ENCODE measurements at regions not wholly inside any gene's neighbourhood (a gene's known extent, or its start where the extent isn't known, plus 50 kb on each side); places are given as distances from the start of the nearest gene placed in this dataset.
"Not testable (repeated sequence)": the region's sequence is repeated elsewhere in the genome, so short reads cannot be mapped to it uniquely, and the experiment has no call there.

GRCh38 chr6:26956601-26957184 is 290.8 kb upstream of the PRSS16 start:
- intact Hi-C loops (cut with micrococcal nuclease) = not testable (repeated sequence)

DNA sequence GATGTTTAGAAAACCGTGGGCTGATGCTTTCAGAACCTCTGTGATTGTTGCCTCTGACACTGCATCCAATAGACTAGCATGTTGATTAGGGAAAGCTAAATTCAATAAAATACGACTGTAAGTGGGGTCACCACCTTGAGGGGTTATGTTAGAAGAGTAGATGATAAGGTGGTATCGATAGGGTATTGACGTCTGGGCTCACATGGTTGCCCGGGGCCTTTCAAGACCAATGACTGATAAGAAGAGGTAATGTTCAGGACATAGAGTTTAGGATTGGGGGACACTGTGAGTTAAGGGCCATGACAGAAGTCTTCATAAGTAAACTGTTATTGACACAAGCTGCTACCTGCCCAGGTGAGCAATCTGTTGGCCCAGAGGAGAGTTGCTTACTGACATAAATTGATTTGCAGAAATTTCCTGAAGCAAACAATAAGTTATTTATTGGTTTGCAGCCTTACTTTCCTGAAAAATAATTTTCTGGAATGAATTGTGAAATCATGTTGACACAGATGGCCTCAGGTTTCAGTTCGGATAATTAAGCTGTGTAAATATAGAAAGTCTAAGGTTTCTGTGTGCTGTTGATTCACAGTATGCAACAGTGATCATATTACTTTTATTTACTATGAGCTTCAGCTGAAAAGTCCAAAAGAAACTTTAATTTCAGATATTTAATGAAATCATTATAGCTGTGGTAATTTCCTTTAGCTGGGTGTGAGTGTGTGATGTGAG is 289.9 kb upstream of the PRSS16 start:
- intact Hi-C loops (cut with micrococcal nuclease) = not testable (repeated sequence)

DNA sequence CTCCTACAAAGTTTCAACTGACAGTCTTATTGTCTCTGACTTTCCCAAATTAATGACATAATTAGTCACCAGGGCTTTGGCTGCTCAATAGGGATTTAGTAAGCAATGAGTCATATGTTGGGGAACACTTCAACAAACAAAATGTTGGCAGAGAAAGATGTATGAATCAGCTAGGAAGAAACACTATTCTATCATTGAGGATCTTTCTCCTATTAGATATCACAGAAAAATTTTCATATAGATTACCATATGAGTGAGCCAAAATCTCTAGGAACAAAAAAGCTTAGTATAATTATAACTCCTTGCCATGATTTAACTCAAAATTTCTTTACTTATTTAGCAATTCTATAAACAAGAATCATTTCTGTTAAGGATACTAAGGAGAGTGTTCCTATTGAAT is 286.3 kb upstream of the PRSS16 start:
- intact Hi-C loops (cut with micrococcal nuclease) = not testable (repeated sequence)

DNA sequence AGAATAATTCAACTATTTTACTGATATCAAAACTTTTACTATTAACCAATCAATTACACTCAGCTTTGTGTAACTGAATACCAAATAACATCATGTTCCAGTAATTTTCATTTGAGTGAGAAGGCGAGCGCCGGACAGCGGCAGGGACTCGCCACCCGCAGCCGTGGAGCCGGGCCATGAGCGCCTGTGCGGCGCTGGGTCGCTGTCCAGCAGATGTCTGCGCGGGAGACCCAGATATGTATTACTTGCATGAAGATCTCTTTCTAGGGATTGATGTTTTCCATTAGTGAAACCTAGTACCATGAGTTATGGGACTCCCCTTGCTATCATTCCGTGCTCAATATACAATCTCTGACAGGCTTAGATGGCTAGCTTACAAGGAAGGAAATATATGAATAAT is 245.1 kb upstream of the PRSS16 start:
- intact Hi-C loops (cut with micrococcal nuclease) = no loop called here

GRCh38 chr6:27007020-27007419 is 240.5 kb upstream of the PRSS16 start:
- intact Hi-C loops (cut with micrococcal nuclease) = no loop called here

GRCh38 chr6:27008613-27009012 is 238.9 kb upstream of the PRSS16 start:
- intact Hi-C loops (cut with micrococcal nuclease) = not testable (repeated sequence)

GRCh38 chr6:27014053-27014452 is 233.4 kb upstream of the PRSS16 start:
- intact Hi-C loops (cut with micrococcal nuclease) = not testable (repeated sequence)

- intact Hi-C loops (cut with micrococcal nuclease) = no loop called here
These were observed 230.8 kb upstream of the PRSS16 start for GRCh38 chr6:27016689-27017088.

GRCh38 chr6:27018401-27018800 is 229.1 kb upstream of the PRSS16 start:
- intact Hi-C loops (cut with micrococcal nuclease) = not testable (repeated sequence)

GRCh38 chr6:27019651-27020552 is 227.6 kb upstream of the PRSS16 start:
- intact Hi-C loops (cut with micrococcal nuclease) = no loop called here

DNA sequence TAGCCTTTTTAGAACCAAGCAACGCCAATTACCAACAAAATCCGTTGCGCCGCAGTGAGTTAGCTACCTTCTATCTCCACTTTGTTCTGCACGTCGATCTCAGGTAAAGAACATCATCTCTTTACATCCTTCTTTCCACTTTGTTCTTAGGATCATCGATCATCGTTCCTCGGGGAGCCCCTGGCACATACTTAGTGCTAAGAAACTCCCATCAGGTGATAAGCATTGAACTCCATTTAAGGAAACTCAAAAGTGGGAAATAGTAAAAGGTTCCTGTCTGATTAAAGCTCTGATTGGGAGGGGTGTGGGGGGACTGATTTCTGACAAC is 227.0 kb upstream of the PRSS16 start:
- intact Hi-C loops (cut with micrococcal nuclease) = no loop called here

DNA sequence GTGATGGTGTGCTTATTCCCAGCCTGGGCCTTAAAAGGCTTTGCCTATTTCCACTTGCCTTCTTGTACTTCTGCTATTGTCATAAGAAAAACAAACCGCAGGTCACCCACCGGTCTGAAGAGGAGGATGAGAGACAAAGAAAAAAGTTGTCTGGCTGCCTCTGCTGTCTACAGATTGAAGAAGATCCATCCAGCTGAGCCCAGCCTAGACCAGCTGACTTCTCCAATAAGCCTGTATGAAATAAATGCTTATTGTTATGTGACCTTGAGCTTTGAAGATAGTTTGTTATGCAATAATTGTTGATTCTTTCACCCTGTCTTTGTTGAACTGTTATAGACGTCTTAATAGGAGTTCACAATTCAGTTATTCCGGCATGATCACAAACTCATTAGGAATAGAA is 223.8 kb upstream of the PRSS16 start:
- intact Hi-C loops (cut with micrococcal nuclease) = no loop called here

DNA sequence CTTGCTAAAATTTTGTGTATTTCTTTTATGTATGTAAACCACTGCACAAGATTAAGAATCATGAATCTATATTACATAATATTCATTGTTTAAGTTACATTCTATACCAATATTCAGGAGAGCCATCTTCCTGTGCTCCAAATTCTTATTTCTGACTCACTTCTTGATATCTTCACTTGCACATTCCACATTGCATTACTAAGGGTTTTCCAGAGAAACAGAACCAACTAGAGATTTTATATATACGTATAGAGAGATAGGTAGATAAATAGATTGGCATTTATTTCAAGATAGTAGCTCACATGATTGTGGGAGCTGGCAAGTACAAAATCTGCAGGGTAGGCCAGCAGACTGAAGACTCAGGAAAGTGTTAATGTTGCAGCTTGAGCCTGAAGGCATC is 222.2 kb upstream of the PRSS16 start:
- intact Hi-C loops (cut with micrococcal nuclease) = no loop called here

DNA sequence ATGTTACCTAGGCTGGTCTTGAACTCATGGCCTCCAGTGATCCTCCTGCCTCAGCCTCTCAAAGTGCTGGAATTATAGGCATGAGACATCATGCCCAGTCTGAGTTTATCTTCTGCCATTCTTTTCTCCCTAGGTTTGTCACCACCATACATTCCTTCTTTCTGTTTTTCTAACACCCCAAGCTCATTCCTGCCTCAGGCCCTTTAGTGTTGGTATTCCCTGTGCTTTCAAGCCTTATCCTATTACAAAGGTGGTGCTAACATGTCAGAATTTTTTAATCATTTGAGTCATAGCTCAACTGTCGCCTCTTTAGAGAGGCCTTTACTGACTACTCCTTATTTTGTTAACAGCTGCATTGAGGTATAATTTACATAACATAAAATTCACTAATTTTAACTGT is 221.1 kb upstream of the PRSS16 start:
- intact Hi-C loops (cut with micrococcal nuclease) = no loop called here

DNA sequence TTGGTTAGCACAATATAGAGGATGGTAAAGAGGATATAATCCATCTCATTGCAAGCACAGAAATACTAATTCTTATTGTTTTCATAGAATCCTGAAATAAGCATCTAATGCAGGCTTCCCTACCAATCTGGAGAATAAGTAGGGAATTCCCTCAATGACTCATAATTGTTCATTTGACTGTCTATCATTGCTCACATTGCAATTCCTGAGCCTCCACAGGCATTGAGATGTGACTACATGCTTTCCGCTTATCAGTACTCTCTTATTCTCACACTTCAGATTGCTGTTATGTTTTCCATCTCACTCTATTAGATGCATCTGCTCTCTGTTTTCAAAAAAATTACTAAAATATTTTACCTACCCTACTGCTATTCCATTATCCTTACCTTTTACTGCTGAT is 216.2 kb upstream of the PRSS16 start:
- intact Hi-C loops (cut with micrococcal nuclease) = no loop called here

GRCh38 chr6:27038498-27038897 is 209.0 kb upstream of the PRSS16 start:
- intact Hi-C loops (cut with micrococcal nuclease) = no loop called here

GRCh38 chr6:27040244-27041042 is 207.1 kb upstream of the PRSS16 start:
- intact Hi-C loops (cut with micrococcal nuclease) = no loop called here

- intact Hi-C loops (cut with micrococcal nuclease) = no loop called here
These were observed 204.3 kb upstream of the PRSS16 start for GRCh38 chr6:27043244-27043643.

DNA sequence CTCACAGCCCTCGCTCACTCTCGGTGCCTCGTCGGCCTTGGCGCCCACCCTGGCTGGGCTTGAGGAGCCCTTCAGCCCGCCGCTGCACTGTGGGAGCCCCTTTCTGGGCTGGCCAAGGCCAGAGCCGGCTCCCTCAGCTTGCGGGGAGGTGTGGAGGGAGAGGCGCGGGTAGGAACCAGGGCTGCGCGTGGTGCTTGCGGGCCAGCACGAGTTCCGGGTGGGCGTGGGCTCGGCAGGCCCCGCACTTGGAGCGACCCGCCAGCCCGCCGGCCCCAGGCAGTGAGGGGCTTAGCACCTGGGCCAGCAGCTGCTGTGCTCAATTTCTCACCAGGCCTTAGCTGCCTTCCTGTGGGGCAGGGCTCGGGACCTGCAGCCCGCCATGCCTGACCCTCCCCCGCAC is 202.4 kb upstream of the PRSS16 start:
- intact Hi-C loops (cut with micrococcal nuclease) = not testable (repeated sequence)

DNA sequence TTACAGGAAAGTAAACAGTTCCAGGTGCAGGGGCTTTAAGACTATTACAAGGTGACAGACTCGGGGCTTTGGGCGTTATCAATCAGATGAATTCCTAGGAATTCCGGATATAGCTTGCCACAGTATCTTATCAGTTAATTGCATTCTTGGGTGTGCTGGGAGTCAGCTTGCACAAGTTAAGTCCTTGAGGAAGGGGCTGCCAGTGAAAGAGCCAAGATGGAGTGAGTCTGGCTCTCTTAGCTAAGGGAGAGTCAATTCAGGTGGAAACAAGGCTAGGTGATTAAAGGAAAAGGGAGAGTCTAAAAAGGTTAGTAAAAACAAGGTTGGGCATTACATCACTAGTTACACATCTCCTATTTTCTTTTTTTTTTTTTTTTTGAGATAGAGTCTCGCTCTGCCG is 199.8 kb upstream of the PRSS16 start:
- intact Hi-C loops (cut with micrococcal nuclease) = not testable (repeated sequence)

Measured in T-helper 2 cell treated with Interferon-gamma antibody and Interleukin-4, amounts not matched to agents 100 ng/mL and 5 ng/mL, for 36 hours (primary cell).